ENCODE measurements at regions not wholly inside any gene's neighbourhood (a gene's known extent, or its start where the extent isn't known, plus 50 kb on each side); places are given as distances from the start of the nearest gene placed in this dataset.
"Not testable (repeated sequence)": the region's sequence is repeated elsewhere in the genome, so short reads cannot be mapped to it uniquely, and the experiment has no call there.

DNA sequence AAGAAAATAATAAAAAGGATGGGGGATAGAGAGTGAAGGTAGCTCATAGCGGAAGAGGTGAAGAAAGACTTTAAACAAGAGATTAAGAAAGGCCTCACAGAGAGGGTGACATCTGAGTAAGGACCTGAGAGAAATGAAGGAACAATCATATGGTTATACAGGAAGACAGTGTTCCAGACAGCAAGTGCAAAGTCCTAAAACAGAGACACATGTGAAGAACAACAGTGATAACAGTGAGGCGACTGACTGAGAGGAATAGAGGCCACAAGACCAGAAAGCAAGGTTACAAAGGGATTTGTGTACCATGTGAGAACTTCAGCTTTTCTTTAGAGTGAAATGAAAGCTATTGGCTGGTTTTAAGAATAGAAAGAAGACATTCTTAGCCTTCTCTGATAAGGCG lies 141.6 kb upstream of the PALMD start:
- DNase-seq = no peak

- no peak for DNase-seq
Observed at GRCh38 chr1:99506631-99507030, 139.3 kb upstream of the PALMD start.

DNA sequence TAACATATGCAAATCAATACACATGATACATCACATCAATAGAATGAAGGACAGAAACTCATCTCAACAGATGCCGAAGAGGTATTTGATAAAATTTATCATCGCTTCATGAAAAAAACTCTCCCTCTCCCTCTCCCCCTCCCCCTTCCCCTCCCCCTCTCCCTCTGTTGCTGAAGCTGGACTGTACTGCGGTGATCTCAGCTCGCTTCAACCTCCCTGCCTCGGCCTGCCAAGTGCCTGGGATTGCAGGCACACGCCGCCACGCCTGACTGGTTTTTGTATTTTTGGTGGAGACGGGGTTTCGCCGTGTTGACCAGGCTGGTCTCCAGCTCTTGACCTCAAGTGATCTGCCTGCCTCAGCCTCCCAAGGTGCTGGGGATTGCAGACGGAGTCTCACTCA lies 138.5 kb upstream of the PALMD start:
- DNase-seq = not testable (repeated sequence)

GRCh38 chr1:99507906-99508732 lies 137.8 kb upstream of the PALMD start:
- DNase-seq = no peak

- DNase-seq = not testable (repeated sequence)
Observed at GRCh38 chr1:99508733-99509445, 137.0 kb upstream of the PALMD start.

- DNase-seq = not testable (repeated sequence)
Observed at GRCh38 chr1:99514823-99515552, 130.9 kb upstream of the PALMD start.

GRCh38 chr1:99516141-99516540 lies 129.8 kb upstream of the PALMD start:
- DNase-seq = no peak

DNA sequence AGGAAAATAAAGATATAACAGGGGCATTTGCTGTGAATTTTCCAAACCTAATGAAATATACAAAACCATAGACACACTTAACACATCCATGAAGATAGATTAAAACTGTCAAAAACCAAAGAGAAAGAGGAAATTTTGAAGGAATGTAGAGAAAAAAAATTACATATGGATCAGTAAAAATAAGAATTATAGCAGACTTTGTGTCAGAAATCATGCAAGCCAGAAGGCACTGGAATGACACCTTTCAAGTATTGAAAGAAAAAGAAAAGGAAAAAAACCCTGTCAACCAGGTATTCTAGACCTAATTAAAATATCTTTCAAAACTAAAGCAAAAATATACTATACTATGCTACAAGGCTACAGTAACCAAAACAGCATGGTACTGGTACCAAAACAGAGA lies 125.8 kb upstream of the PALMD start:
- DNase-seq = no peak

GRCh38 chr1:99525331-99525730 lies 120.6 kb upstream of the PALMD start:
- no peak for DNase-seq

GRCh38 chr1:99527078-99527477 lies 118.8 kb upstream of the PALMD start:
- no peak for DNase-seq

- no peak for DNase-seq
Observed at GRCh38 chr1:99527545-99527944, 118.4 kb upstream of the PALMD start.

GRCh38 chr1:99529002-99529401 lies 116.9 kb upstream of the PALMD start:
- DNase-seq = no peak

- no peak for DNase-seq
Observed at GRCh38 chr1:99531578-99532275, 114.2 kb upstream of the PALMD start.

- DNase-seq = no peak
Observed at GRCh38 chr1:99532276-99532580, 113.7 kb upstream of the PALMD start.

DNA sequence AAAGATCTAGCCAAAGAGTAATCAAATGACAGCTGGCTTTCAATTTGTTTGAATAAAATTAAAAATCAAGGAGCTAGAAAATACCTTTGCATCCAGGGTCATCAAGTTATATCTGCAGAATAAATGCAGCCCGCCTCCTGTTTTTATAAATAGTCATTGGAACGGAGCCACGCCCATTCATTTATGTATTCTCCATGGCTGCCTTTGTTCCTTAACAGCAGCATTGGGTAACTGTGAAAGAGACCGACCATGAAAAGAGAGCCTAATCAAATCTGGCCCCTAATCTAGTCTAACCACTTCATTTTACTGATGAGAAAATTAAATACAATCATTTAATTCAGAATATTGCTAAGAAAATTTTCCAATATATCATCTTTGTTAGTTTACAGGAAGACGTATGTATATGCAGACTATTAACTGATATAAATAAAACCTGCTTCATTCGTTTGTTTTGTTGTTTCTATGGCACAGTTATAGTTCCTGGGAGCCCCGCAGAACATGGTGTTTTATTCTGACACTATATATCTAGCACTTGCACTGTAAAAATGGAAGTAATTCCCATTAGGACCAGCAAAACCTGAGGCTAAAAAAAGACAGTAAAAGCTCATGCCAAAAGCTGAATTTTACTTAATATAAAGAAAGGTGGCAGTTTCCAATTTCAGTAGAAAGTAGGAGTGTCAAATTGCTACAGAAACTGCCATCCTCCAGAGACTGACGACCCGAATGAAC lies 111.8 kb upstream of the PALMD start:
- no peak for DNase-seq

GRCh38 chr1:99534638-99534930 lies 111.3 kb upstream of the PALMD start:
- no peak for DNase-seq

- no peak for DNase-seq
Observed at GRCh38 chr1:99535470-99536164, 110.3 kb upstream of the PALMD start.

DNA sequence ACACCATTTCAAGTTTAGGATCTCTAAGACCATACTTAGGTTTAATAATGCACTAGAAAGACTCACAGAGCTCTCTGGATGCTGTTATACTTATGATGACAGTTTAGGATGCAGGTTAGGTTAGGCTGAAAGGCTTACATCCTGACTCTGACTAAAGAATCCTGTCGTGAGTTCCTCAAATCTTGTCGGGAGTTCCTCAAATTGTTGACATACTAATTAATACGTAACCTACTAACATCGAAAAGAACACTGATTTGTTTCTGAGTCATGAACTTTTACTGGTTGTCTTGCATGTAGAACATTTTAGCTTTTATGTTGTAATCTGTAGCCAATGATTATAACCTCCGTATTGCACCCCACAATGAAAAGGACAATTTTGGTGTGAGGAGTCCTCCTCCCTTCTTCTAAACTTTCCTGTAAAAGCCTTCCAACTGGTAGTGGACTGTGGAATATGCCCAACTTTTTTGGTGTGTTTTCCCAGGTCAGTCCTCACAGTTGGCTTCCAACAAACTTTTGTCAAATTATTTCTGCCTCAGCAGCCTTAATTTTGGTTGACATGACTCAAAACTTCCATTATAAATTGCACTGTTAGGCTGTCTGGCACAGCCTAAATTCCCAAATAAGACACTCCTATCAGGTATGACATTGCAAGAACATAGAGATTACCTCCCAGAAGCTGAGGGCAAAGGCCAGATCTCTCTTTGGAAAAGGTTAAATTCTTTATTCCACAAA lies 107.9 kb upstream of the PALMD start:
- DNase-seq = no peak

- no peak for DNase-seq
Observed at GRCh38 chr1:99538618-99538956, 107.3 kb upstream of the PALMD start.

- DNase-seq = no peak
Observed at GRCh38 chr1:99539131-99539530, 106.8 kb upstream of the PALMD start.

DNA sequence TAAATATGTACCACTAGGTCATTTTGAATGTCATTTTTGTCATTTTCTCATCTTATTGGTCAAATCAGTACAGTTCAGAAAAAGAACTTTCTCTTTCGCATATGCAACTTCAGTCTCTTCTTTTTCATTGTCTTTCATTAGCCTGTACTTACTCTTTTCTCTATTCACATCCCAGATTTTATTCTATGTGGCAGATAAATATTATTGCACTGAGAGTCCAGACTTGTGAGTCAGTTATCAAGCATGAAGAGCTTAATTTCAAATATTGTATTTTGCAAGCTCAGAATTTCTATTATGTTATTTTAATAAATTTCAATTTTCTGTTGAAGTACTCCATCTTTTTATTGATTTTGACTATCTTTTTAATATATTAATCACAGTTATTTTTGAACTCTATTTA lies 105.2 kb upstream of the PALMD start:
- DNase-seq = no peak

DNA sequence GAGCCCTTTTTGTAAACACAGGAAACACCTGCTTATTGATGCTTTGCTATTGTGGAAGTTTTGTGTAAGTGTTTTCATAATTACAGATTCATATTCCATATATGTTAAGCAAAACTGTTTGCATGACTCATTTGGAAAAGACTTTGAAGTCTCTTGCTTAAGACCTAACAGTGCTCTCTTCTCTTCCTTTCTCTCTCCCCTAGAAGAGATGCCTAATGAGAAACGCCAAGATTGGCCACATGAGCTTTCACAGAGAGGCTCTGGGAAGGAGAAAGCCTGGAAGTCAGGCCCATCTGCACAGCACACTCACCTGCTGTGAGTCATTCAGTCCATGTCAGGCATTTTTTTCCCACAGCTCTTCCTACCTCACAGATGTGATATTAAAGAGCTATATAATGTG lies 101.6 kb upstream of the PALMD start:
- no peak for DNase-seq
